Suppressor macrophage (primary cell): ENCODE measurements at regions not wholly inside any gene's neighbourhood (a gene's known extent, or its start where the extent isn't known, plus 50 kb on each side); places are given as distances from the start of the nearest gene placed in this dataset.
"Not testable (repeated sequence)": the region's sequence is repeated elsewhere in the genome, so short reads cannot be mapped to it uniquely, and the experiment has no call there.

Source experiments
- DNase-seq, 4 experiments: peaks; one replicate each; pipeline ENCODE4 v3.0.0-alpha.2; 2020 to 2022

DNA sequence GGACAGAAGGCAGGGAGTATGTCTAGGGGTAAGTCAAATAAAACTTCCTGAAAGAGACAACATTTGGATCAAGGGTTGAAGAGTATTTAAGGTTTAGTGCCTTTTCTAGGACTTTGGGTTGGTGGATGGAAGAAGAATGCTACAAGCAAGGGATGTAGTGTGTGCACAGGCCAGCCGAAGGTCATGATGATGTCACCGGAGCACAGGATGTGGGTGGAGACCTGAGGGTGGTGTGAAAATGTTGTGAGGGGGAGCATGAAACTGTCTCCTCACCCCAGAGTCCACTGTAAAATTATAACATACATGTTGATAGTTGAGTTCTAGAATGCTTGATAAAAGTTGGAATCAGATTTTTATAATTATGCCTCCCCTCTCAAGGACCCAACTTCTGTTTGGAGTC lies 553.3 kb upstream of the SGCD start:
- no peak for DNase-seq

DNA sequence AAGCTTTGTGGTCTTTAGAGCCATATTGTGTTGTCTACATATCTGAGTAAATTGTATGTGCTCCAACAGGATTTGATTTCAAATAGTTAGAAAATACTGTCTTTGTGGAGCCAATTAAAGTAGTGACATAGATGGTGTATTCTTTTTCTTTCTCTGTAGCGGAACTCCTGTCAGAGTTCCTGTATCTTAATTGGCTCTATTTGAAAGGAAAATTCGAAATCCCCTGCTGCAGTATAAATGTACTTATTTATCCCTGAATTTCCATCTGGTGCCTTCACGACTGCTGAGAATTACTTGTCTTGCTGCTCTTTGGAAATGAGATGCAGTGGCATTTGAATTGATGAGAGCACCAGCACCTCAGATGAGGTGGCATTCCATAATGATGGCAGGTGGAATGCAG lies 546.7 kb upstream of the SGCD start:
- DNase-seq, result no peak

- DNase-seq, result no peak
Observed at GRCh38 chr5:155783246-155783645, 543.7 kb upstream of the SGCD start.

DNA sequence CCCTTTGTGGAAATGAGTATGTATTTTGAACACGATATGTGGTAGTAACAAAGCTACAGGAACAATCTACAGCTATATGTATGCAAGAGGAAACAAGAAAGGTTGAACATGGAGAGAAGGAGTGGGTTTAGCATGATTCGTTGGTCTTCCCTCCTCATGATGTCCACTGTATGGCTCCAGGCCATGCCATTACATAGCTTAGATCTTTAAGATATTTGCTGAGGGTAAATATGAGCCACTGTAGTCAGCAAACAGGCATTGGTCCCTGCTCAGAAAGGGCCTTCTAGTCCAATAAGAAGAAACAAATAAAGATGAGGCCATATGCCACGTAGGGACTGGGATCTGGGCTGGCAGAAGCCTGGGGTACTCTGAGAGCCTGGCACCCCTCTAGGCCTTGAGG lies 543.2 kb upstream of the SGCD start:
- no peak for DNase-seq

- no peak for DNase-seq
Observed at GRCh38 chr5:155786108-155786507, 540.9 kb upstream of the SGCD start.

GRCh38 chr5:155792873-155793272 lies 534.1 kb upstream of the SGCD start:
- DNase-seq, result no peak

DNA sequence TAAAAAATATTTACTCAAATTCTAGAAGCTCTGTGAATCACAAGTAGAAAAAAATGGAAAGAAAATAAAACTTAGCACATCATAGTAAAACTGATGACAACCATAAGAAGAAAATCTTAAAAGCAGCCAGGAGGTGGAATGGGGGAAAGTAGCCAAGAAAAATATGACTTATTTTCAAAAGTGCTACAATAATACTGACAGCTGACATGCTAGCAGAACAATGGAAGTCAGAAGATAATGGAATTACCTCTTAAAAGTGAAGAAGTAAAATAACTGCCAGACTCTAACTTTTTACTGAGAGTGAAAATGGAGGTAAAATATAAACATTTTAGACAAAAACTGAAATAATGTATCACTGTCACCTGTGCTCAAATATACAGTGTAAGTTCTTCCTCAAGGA lies 532.2 kb upstream of the SGCD start:
- no peak for DNase-seq

- no peak for DNase-seq
Observed at GRCh38 chr5:155799308-155799707, 527.7 kb upstream of the SGCD start.

GRCh38 chr5:155807884-155808576 lies 518.9 kb upstream of the SGCD start:
- no peak for DNase-seq

DNA sequence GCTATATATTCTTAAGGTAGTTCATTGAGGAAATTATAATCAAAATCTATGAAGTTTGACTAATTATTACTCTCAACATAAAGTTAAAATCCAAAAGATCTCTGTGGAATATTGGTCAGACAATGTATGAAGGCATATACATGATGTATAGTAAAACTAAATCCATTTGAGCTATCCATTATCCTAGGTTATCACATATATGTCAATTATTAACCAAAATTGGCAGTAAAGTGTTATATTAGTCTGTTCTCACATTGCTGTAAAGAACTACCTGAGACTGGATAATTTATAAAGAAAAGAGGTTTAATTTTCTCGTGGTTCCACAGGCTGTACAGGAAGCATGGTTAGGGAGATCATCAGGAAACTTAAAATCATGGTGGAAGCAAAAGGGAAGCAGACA lies 511.7 kb upstream of the SGCD start:
- no peak for DNase-seq

DNA sequence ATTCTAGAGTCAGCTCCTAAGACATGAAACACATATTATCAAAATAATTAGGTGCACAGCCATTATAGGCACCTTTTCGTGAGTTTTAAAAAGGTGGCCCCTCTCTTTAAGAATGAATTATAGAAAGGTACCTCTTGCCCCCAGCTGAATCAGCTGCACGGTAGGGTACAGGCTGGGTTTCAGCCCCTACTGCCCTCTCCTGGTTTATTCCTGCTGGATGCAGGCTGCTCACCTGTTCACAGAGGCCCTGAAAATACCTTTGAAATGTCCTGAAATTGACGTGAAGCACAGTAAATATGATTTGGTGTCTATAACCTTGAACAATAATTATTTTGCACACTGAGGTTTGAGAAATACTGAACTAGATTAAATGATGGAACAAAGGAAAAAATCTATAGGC lies 504.8 kb upstream of the SGCD start:
- no peak for DNase-seq

- no peak for DNase-seq
Observed at GRCh38 chr5:155826611-155827507, 500.1 kb upstream of the SGCD start.

DNA sequence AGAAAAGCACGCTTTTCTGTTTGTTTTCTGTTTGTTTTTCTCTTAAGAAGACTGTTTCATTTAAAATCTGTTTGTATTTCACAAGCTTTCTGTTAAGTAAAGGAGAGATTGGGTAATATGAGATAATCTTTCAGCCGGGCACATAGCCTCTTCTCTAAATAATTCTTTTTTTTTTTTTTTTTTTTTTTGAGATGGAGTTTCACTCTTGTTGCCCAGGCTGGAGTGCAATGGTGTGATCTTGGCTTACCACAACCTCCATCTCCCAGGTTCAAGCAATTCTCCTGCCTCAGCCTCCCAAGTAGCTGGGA lies 499.5 kb upstream of the SGCD start:
- not testable (repeated sequence) for DNase-seq

DNA sequence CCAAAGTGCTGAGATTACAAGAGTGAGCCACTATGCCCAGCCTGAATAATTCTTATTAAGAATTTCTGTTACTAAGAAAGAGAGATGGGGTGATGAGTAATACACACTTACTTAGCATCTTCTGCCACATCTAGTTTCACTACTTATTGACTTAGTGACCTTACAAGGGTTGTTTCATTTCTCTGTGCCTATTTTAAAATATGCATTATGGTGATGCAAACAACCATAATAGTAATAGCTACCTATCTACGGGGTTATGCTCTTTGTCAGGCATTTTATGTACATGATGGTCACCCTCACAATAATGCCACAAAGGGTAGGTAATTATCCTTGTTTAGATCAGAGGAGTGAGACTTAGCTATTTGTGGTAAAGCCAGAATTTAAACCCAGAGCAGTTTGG lies 499.0 kb upstream of the SGCD start:
- no peak for DNase-seq

GRCh38 chr5:155831491-155831890 lies 495.5 kb upstream of the SGCD start:
- no peak for DNase-seq

DNA sequence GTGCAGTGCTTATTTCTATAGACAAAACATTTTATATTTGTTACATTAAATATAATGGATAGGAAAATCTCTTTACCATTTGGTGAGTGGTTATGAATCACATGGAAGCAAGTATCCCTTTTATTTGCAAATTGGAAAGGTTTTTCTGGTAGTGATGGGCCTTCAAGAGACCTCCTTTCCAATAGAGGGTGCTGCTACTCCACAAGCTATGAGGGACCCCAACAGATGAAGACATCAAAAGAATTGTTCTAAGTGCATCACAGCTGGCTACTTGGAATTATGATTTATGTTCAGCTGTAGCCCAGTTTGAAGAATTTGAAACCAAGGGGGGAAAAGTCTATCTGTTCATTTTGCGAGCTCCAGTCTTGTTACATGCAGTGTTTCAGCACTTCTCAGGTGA lies 493.7 kb upstream of the SGCD start:
- DNase-seq, result no peak

GRCh38 chr5:155834271-155834975 lies 492.5 kb upstream of the SGCD start:
- no peak for DNase-seq

GRCh38 chr5:155836089-155836803 lies 490.7 kb upstream of the SGCD start:
- no peak for DNase-seq

- DNase-seq, result no peak
Observed at GRCh38 chr5:155838394-155838793, 488.6 kb upstream of the SGCD start.

GRCh38 chr5:155839251-155840037 lies 487.5 kb upstream of the SGCD start:
- no peak for DNase-seq

- DNase-seq, result no peak
Observed at GRCh38 chr5:155844542-155844941, 482.4 kb upstream of the SGCD start.

- no peak for DNase-seq
Observed at GRCh38 chr5:155850370-155850769, 476.6 kb upstream of the SGCD start.
